ENCODE measurements at regions not wholly inside any gene's neighbourhood (a gene's known extent, or its start where the extent isn't known, plus 50 kb on each side); places are given as distances from the start of the nearest gene placed in this dataset.

GRCh38 chr18:78448591-78448990, 531.0 kb upstream of the SALL3 start:
- Histone ChIP-seq H3K4me1 (ENCODE audit: insufficient read depth, low read length, poor library complexity, severe bottlenecking) (no peaks in the 10 kb centered on the region), H3K9me2 (ENCODE audit: insufficient read depth, low read length) (no peaks in the 10 kb centered on the region), H3K27ac (ENCODE audit: low read depth, low read length, poor library complexity, severe bottlenecking) (no peak overlapping the region), H3K79me2 (ENCODE audit: insufficient read depth, low read depth, low read length) (no peaks in the 10 kb centered on the region), H3K36me3 (ENCODE audit: insufficient read depth, low read length) (no peaks in the 10 kb centered on the region), H3K4me3 (ENCODE audit: low read depth, low read length, poor library complexity, severe bottlenecking) (no peak overlapping the region), H3K4me2 (ENCODE audit: low read length) (no peak overlapping the region), H2AFZ (ENCODE audit: low read length) (no peak overlapping the region), H4K20me1 (ENCODE audit: insufficient read depth, low read length) (no peaks in the 10 kb centered on the region), H3K9me3 (ENCODE audit: low read length) (no peaks in the 10 kb centered on the region)
- ChIA-PET CTCF (ENCODE audit: unreplicated experiment) (no interaction called here), POLR2A (no interaction called here)
- intact Hi-C loops (cut with micrococcal nuclease; ENCODE audit: unreplicated experiment): no loop called here
- no TSS peak for BruUV-seq (replicated peaks)
- no peak for DNase-seq (ENCODE audit: low spot score)
- TF ChIP-seq EZH2phosphoT487 (IDR thresholded peaks at IDR 0.05; ENCODE audit: borderline replicate concordance, low read depth, low read length) (no peak), CTCF (conservative IDR thresholded peaks at IDR 0.05; ENCODE audit: low read length) (no peak)

- no TSS peak for BruUV-seq (replicated peaks)
- POLR2A ChIA-PET: no interaction called here
- no peaks in the 10 kb centered on the region for H3K9me2 ChIP-seq (ENCODE audit: insufficient read depth, low read length)
These were observed 525.4 kb upstream of the SALL3 start for GRCh38 chr18:78454221-78454620.

GRCh38 chr18:78455386-78455785, 524.2 kb upstream of the SALL3 start:
- no peaks in the 10 kb centered on the region for H3K4me1 ChIP-seq (ENCODE audit: insufficient read depth, low read length, poor library complexity, severe bottlenecking)
- H2AFZ ChIP-seq (ENCODE audit: low read length): no peak overlapping the region
- no peaks in the 10 kb centered on the region for H4K20me1 ChIP-seq (ENCODE audit: insufficient read depth, low read length)
- POLR2A ChIA-PET: no interaction called here
- no peak overlapping the region for H3K4me2 ChIP-seq (ENCODE audit: low read length)
- no peak for DNase-seq (ENCODE audit: low spot score)
- no peak overlapping the region for H3K27ac ChIP-seq (ENCODE audit: low read depth, low read length, poor library complexity, severe bottlenecking)
- H3K36me3 ChIP-seq (ENCODE audit: insufficient read depth, low read length): no peaks in the 10 kb centered on the region
- no peaks in the 10 kb centered on the region for H3K9me2 ChIP-seq (ENCODE audit: insufficient read depth, low read length)
- H3K9me3 ChIP-seq (ENCODE audit: low read length): no peaks in the 10 kb centered on the region
- CTCF ChIA-PET (ENCODE audit: unreplicated experiment): no interaction called here
- no peak for TF ChIP-seq CTCF (conservative IDR thresholded peaks at IDR 0.05; ENCODE audit: low read length)
- no peak for TF ChIP-seq EZH2phosphoT487 (IDR thresholded peaks at IDR 0.05; ENCODE audit: borderline replicate concordance, low read depth, low read length)
- no TSS peak for BruUV-seq (replicated peaks)
- intact Hi-C loops (cut with micrococcal nuclease; ENCODE audit: unreplicated experiment): no loop called here
- H3K79me2 ChIP-seq (ENCODE audit: insufficient read depth, low read depth, low read length): no peaks in the 10 kb centered on the region
- H3K4me3 ChIP-seq (ENCODE audit: low read depth, low read length, poor library complexity, severe bottlenecking): no peak overlapping the region

More at GRCh38 chr18:78454221-78454620, 525.4 kb upstream of the SALL3 start:
- CTCF ChIA-PET (ENCODE audit: unreplicated experiment): interaction anchor here (0.6 kb wide), 1 partner anchor 19 kb away, joined by 11 read pairs; no protein-coding TSS in a partner anchor
- Histone ChIP-seq H3K4me2 (ENCODE audit: low read length) (no peak overlapping the region), H2AFZ (ENCODE audit: low read length) (no peak overlapping the region), H3K36me3 (ENCODE audit: insufficient read depth, low read length) (no peaks in the 10 kb centered on the region), H3K27ac (ENCODE audit: low read depth, low read length, poor library complexity, severe bottlenecking) (no peak overlapping the region), H3K4me1 (ENCODE audit: insufficient read depth, low read length, poor library complexity, severe bottlenecking) (no peaks in the 10 kb centered on the region), H3K79me2 (ENCODE audit: insufficient read depth, low read depth, low read length) (no peaks in the 10 kb centered on the region), H3K4me3 (ENCODE audit: low read depth, low read length, poor library complexity, severe bottlenecking) (no peak overlapping the region), H3K9me3 (ENCODE audit: low read length) (no peaks in the 10 kb centered on the region), H4K20me1 (ENCODE audit: insufficient read depth, low read length) (no peaks in the 10 kb centered on the region)
- intact Hi-C loops (cut with micrococcal nuclease; ENCODE audit: unreplicated experiment): no loop called here
- DNase-seq (ENCODE audit: low spot score): no peak
- TF ChIP-seq CTCF (conservative IDR thresholded peaks at IDR 0.05; ENCODE audit: low read length): no peak
- no peak for TF ChIP-seq EZH2phosphoT487 (IDR thresholded peaks at IDR 0.05; ENCODE audit: borderline replicate concordance, low read depth, low read length)
